ENCODE measurements at regions not wholly inside any gene's neighbourhood (a gene's known extent, or its start where the extent isn't known, plus 50 kb on each side); places are given as distances from the start of the nearest gene placed in this dataset.

GRCh38 chr11:91703042-91703441, 521.6 kb upstream of the FAT3 start:
- DNase-seq (ENCODE audit: low spot score) = no peak
- H2AFZ ChIP-seq (ENCODE audit: low read length) = no peak overlapping the region
- H3K79me1 ChIP-seq (ENCODE audit: low read depth, low read length) = no peaks in the 10 kb centered on the region
- WGBS, 2 donors (ENCODE audit: extremely low coverage in 2 of 2, insufficient read length in 2 of 2, insufficient replicate concordance in 1 of 2) = no CpG with 5 or more reads among the region's 1 CpG
- no peak overlapping the region for H4K8ac ChIP-seq (ENCODE audit: low read depth, low read length)
- H3K4me3 ChIP-seq (ENCODE audit: low read length in 2 of 2) = no peak overlapping the region
- no peak overlapping the region for H2BK15ac ChIP-seq (ENCODE audit: low read length)
- no peaks in the 10 kb centered on the region for H3K9me3 ChIP-seq (replicated peaks in 1 of 2; ENCODE audit: control insufficient read depth in 2 of 2, insufficient read depth in 1 of 2, low read depth in 1 of 2, low read length in 2 of 2)
- H2AK5ac ChIP-seq (ENCODE audit: low read depth, low read length) = no peak overlapping the region
- H2BK120ac ChIP-seq (ENCODE audit: low read depth, low read length) = no peak overlapping the region
- no peak overlapping the region for H2BK5ac ChIP-seq (ENCODE audit: low read length)
- H3K4me2 ChIP-seq (ENCODE audit: insufficient read depth, low read length, poor library complexity, severe bottlenecking) = no peak overlapping the region
- no peak overlapping the region for H4K91ac ChIP-seq (ENCODE audit: low read depth, low read length, poor library complexity)
- no peaks in the 10 kb centered on the region for H3K4me1 ChIP-seq (ENCODE audit: control insufficient read depth in 2 of 2, insufficient read depth in 1 of 2, low read depth in 1 of 2, low read length in 2 of 2)
- H3K23ac ChIP-seq (ENCODE audit: low read depth, low read length, poor library complexity) = no peak overlapping the region
- no peak overlapping the region for H3K9ac ChIP-seq (ENCODE audit: low read depth, low read length, poor library complexity)
- no peak overlapping the region for H3K27ac ChIP-seq (replicated peaks; ENCODE audit: low read length)
- H3K14ac ChIP-seq (ENCODE audit: low read length) = no peak overlapping the region
- no peak overlapping the region for H2BK12ac ChIP-seq (ENCODE audit: low read length)
- H3K27me3 ChIP-seq (ENCODE audit: control insufficient read depth in 3 of 3, insufficient read depth in 3 of 3, low read depth in 1 of 3, low read length in 3 of 3) = no peaks in the 10 kb centered on the region
- H3K4ac ChIP-seq (ENCODE audit: low read length) = no peak overlapping the region
- no peaks in the 10 kb centered on the region for H3K36me3 ChIP-seq (replicated peaks in 1 of 2; ENCODE audit: control insufficient read depth in 2 of 2, insufficient read depth in 2 of 2, low read length in 2 of 2)
- no peak overlapping the region for H3K18ac ChIP-seq (ENCODE audit: low read length)

DNA sequence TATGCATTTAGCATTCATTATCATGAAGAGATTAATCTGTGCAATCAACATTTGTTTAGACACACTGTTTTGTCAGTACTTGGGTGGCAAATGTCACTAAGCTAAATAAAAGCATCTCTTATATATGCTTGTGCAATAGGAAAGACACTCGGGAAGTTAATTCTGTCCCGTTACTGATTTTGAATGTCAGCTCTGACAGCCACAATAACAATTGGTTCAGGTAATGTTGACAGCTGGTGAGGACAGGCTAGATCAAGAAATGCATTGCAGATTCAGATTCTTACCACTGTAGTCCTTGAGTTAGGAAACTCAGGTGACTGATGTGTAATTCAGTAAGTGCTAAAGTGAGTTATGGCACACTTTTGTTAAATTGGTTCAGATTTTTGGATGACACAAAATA, 523.8 kb upstream of the FAT3 start:
- no peak overlapping the region for H3K18ac ChIP-seq (ENCODE audit: low read length)
- H4K91ac ChIP-seq (ENCODE audit: low read depth, low read length, poor library complexity) = no peak overlapping the region
- no peaks in the 10 kb centered on the region for H3K9me3 ChIP-seq (replicated peaks in 1 of 2; ENCODE audit: control insufficient read depth in 2 of 2, insufficient read depth in 1 of 2, low read depth in 1 of 2, low read length in 2 of 2)
- H3K4me3 ChIP-seq (ENCODE audit: low read length in 2 of 2) = no peak overlapping the region
- H3K27ac ChIP-seq (replicated peaks; ENCODE audit: low read length) = no peak overlapping the region
- no peak overlapping the region for H3K14ac ChIP-seq (ENCODE audit: low read length)
- no peaks in the 10 kb centered on the region for H3K36me3 ChIP-seq (replicated peaks in 1 of 2; ENCODE audit: control insufficient read depth in 2 of 2, insufficient read depth in 2 of 2, low read length in 2 of 2)
- no peak overlapping the region for H2BK5ac ChIP-seq (ENCODE audit: low read length)
- no peak overlapping the region for H2BK120ac ChIP-seq (ENCODE audit: low read depth, low read length)
- no peak overlapping the region for H2AFZ ChIP-seq (ENCODE audit: low read length)
- no peaks in the 10 kb centered on the region for H3K4me1 ChIP-seq (ENCODE audit: control insufficient read depth in 2 of 2, insufficient read depth in 1 of 2, low read depth in 1 of 2, low read length in 2 of 2)
- H3K9ac ChIP-seq (ENCODE audit: low read depth, low read length, poor library complexity) = no peak overlapping the region
- H3K27me3 ChIP-seq (ENCODE audit: control insufficient read depth in 3 of 3, insufficient read depth in 3 of 3, low read depth in 1 of 3, low read length in 3 of 3) = no peaks in the 10 kb centered on the region
- no peak for DNase-seq (ENCODE audit: low spot score)
- WGBS, 2 donors (ENCODE audit: extremely low coverage in 2 of 2, insufficient read length in 2 of 2, insufficient replicate concordance in 1 of 2) = no CpG with 5 or more reads among the region's 2 CpGs
- H3K23ac ChIP-seq (ENCODE audit: low read depth, low read length, poor library complexity) = no peak overlapping the region
- no peak overlapping the region for H2AK5ac ChIP-seq (ENCODE audit: low read depth, low read length)
- no peaks in the 10 kb centered on the region for H3K79me1 ChIP-seq (ENCODE audit: low read depth, low read length)
- no peak overlapping the region for H4K8ac ChIP-seq (ENCODE audit: low read depth, low read length)
- H2BK15ac ChIP-seq (ENCODE audit: low read length) = no peak overlapping the region
- H3K4me2 ChIP-seq (ENCODE audit: insufficient read depth, low read length, poor library complexity, severe bottlenecking) = no peak overlapping the region
- no peak overlapping the region for H2BK12ac ChIP-seq (ENCODE audit: low read length)
- H3K4ac ChIP-seq (ENCODE audit: low read length) = no peak overlapping the region

DNA sequence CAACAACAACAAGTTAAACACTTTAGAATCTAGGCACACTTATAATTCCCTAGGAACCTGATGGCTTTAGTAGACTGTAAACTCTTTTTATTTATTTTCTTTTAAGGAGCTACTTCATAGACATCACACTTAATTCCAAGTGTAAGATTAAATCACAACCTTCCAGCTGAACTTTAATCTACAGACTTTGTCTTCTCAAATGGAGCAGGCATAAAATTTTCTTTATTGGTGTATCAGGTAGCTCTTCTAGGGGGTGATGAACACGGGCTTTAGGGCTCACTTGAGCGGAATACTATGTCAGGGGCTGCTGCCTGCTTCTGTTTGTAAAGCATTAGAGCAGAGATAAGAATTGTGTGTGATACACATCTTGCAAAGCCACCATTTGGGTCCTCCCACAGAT, 525.8 kb upstream of the FAT3 start:
- Histone ChIP-seq H4K8ac (ENCODE audit: low read depth, low read length) (no peak overlapping the region), H3K9me3 (replicated peaks in 1 of 2; ENCODE audit: control insufficient read depth in 2 of 2, insufficient read depth in 1 of 2, low read depth in 1 of 2, low read length in 2 of 2) (no peaks in the 10 kb centered on the region), H2AK5ac (ENCODE audit: low read depth, low read length) (no peak overlapping the region), H3K18ac (ENCODE audit: low read length) (no peak overlapping the region), H3K9ac (ENCODE audit: low read depth, low read length, poor library complexity) (no peak overlapping the region), H2BK5ac (ENCODE audit: low read length) (no peak overlapping the region), H2BK15ac (ENCODE audit: low read length) (no peak overlapping the region), H3K23ac (ENCODE audit: low read depth, low read length, poor library complexity) (no peak overlapping the region), H2BK120ac (ENCODE audit: low read depth, low read length) (no peak overlapping the region), H2BK12ac (ENCODE audit: low read length) (no peak overlapping the region), H3K36me3 (replicated peaks in 1 of 2; ENCODE audit: control insufficient read depth in 2 of 2, insufficient read depth in 2 of 2, low read length in 2 of 2) (no peaks in the 10 kb centered on the region), H3K4me3 (ENCODE audit: low read length in 2 of 2) (no peak overlapping the region), H3K4me1 (ENCODE audit: control insufficient read depth in 2 of 2, insufficient read depth in 1 of 2, low read depth in 1 of 2, low read length in 2 of 2) (no peaks in the 10 kb centered on the region), H3K79me1 (ENCODE audit: low read depth, low read length) (no peaks in the 10 kb centered on the region), H2AFZ (ENCODE audit: low read length) (no peak overlapping the region), H3K4ac (ENCODE audit: low read length) (no peak overlapping the region), H4K91ac (ENCODE audit: low read depth, low read length, poor library complexity) (no peak overlapping the region), H3K4me2 (ENCODE audit: insufficient read depth, low read length, poor library complexity, severe bottlenecking) (no peak overlapping the region), H3K27ac (replicated peaks; ENCODE audit: low read length) (no peak overlapping the region), H3K14ac (ENCODE audit: low read length) (no peak overlapping the region), H3K27me3 (ENCODE audit: control insufficient read depth in 3 of 3, insufficient read depth in 3 of 3, low read depth in 1 of 3, low read length in 3 of 3) (no peaks in the 10 kb centered on the region)
- WGBS, 2 donors (ENCODE audit: extremely low coverage in 2 of 2, insufficient read length in 2 of 2, insufficient replicate concordance in 1 of 2) = no CpG with 5 or more reads among the region's 2 CpGs
- no peak for DNase-seq (ENCODE audit: low spot score)

GRCh38 chr11:91694331-91694730, 530.3 kb upstream of the FAT3 start:
- no peak overlapping the region for H2AFZ ChIP-seq (ENCODE audit: low read length)
- H4K8ac ChIP-seq (ENCODE audit: low read depth, low read length) = no peak overlapping the region
- no peak overlapping the region for H3K23ac ChIP-seq (ENCODE audit: low read depth, low read length, poor library complexity)
- no peak overlapping the region for H2AK5ac ChIP-seq (ENCODE audit: low read depth, low read length)
- DNase-seq (ENCODE audit: low spot score) = no peak
- H2BK12ac ChIP-seq (ENCODE audit: low read length) = no peak overlapping the region
- H3K9ac ChIP-seq (ENCODE audit: low read depth, low read length, poor library complexity) = no peak overlapping the region
- H3K36me3 ChIP-seq (replicated peaks in 1 of 2; ENCODE audit: control insufficient read depth in 2 of 2, insufficient read depth in 2 of 2, low read length in 2 of 2) = no peaks in the 10 kb centered on the region
- no peak overlapping the region for H3K4me3 ChIP-seq (ENCODE audit: low read length in 2 of 2)
- no peak overlapping the region for H3K4ac ChIP-seq (ENCODE audit: low read length)
- WGBS, 2 donors (ENCODE audit: extremely low coverage in 2 of 2, insufficient read length in 2 of 2, insufficient replicate concordance in 1 of 2) = no CpG with 5 or more reads among the region's 1 CpG
- H3K4me2 ChIP-seq (ENCODE audit: insufficient read depth, low read length, poor library complexity, severe bottlenecking) = no peak overlapping the region
- no peak overlapping the region for H3K14ac ChIP-seq (ENCODE audit: low read length)
- H2BK5ac ChIP-seq (ENCODE audit: low read length) = no peak overlapping the region
- no peaks in the 10 kb centered on the region for H3K79me1 ChIP-seq (ENCODE audit: low read depth, low read length)
- no peaks in the 10 kb centered on the region for H3K27me3 ChIP-seq (ENCODE audit: control insufficient read depth in 3 of 3, insufficient read depth in 3 of 3, low read depth in 1 of 3, low read length in 3 of 3)
- H3K9me3 ChIP-seq (replicated peaks in 1 of 2; ENCODE audit: control insufficient read depth in 2 of 2, insufficient read depth in 1 of 2, low read depth in 1 of 2, low read length in 2 of 2) = no peaks in the 10 kb centered on the region
- no peak overlapping the region for H3K18ac ChIP-seq (ENCODE audit: low read length)
- H2BK15ac ChIP-seq (ENCODE audit: low read length) = no peak overlapping the region
- H2BK120ac ChIP-seq (ENCODE audit: low read depth, low read length) = no peak overlapping the region
- H3K27ac ChIP-seq (replicated peaks; ENCODE audit: low read length) = no peak overlapping the region
- H3K4me1 ChIP-seq (ENCODE audit: control insufficient read depth in 2 of 2, insufficient read depth in 1 of 2, low read depth in 1 of 2, low read length in 2 of 2) = no peaks in the 10 kb centered on the region
- H4K91ac ChIP-seq (ENCODE audit: low read depth, low read length, poor library complexity) = no peak overlapping the region
